ENCODE measurements at regions not wholly inside any gene's neighbourhood (a gene's known extent, or its start where the extent isn't known, plus 50 kb on each side); places are given as distances from the start of the nearest gene placed in this dataset.
"Not testable (repeated sequence)": the region's sequence is repeated elsewhere in the genome, so short reads cannot be mapped to it uniquely, and the experiment has no call there.

GRCh38 chr7:76924756-76925155, 107.4 kb downstream of the SPDYE17 start:
- TF ChIP-seq CTCF (conservative IDR thresholded peaks at IDR 0.05) = peak; percentile 71
- H3K27ac ChIP-seq = not testable (repeated sequence)

- not testable (repeated sequence) for H3K27ac ChIP-seq
Observed at GRCh38 chr7:76918619-76919018, 113.5 kb downstream of the SPDYE17 start.

GRCh38 chr7:76914361-76914760, 117.8 kb downstream of the SPDYE17 start:
- H3K27ac ChIP-seq = not testable (repeated sequence)

GRCh38 chr7:76912011-76912814, 119.9 kb downstream of the SPDYE17 start:
- H3K27ac ChIP-seq = not testable (repeated sequence)

- not testable (repeated sequence) for H3K27ac ChIP-seq
Observed at GRCh38 chr7:76904688-76905087, 127.5 kb downstream of the SPDYE17 start.

- H3K27ac ChIP-seq = not testable (repeated sequence)
Observed at GRCh38 chr7:76901944-76902710, 130.0 kb downstream of the SPDYE17 start.

GRCh38 chr7:76898807-76899206, 133.4 kb downstream of the SPDYE17 start:
- H3K27ac ChIP-seq = not testable (repeated sequence)

- H3K27ac ChIP-seq = not testable (repeated sequence)
Observed at GRCh38 chr7:76897007-76897406, 135.2 kb downstream of the SPDYE17 start.

- H3K27ac ChIP-seq = not testable (repeated sequence)
Observed at GRCh38 chr7:76895696-76896095, 136.5 kb downstream of the SPDYE17 start.

- not testable (repeated sequence) for H3K27ac ChIP-seq
Observed at GRCh38 chr7:76891771-76892170, 140.4 kb downstream of the SPDYE17 start.

- H3K27ac ChIP-seq = not testable (repeated sequence)
Observed at GRCh38 chr7:76879733-76880288, 152.3 kb downstream of the SPDYE17 start.

GRCh38 chr7:76875760-76876159, 156.4 kb downstream of the SPDYE17 start:
- not testable (repeated sequence) for H3K27ac ChIP-seq

- H3K27ac ChIP-seq = not testable (repeated sequence)
Observed at GRCh38 chr7:76870504-76870808, 161.7 kb downstream of the SPDYE17 start.

GRCh38 chr7:76867364-76867889, 164.7 kb downstream of the SPDYE17 start:
- H3K27ac ChIP-seq = not testable (repeated sequence)

GRCh38 chr7:76863150-76863773, 168.9 kb downstream of the SPDYE17 start:
- H3K27ac ChIP-seq = not testable (repeated sequence)

- H3K27ac ChIP-seq = not testable (repeated sequence)
Observed at GRCh38 chr7:76862241-76862640, 169.9 kb downstream of the SPDYE17 start.

GRCh38 chr7:76859933-76860332, 172.2 kb downstream of the SPDYE17 start:
- not testable (repeated sequence) for H3K27ac ChIP-seq

GRCh38 chr7:76854631-76855030, 177.5 kb downstream of the SPDYE17 start:
- H3K27ac ChIP-seq = not testable (repeated sequence)

- not testable (repeated sequence) for H3K27ac ChIP-seq
Observed at GRCh38 chr7:76852787-76853584, 179.2 kb downstream of the SPDYE17 start.

- H3K27ac ChIP-seq = not testable (repeated sequence)
Observed at GRCh38 chr7:76852362-76852761, 179.8 kb downstream of the SPDYE17 start.
